Activated B cell treated with CpG ODN at 0.5 μM for 24 hours (primary cell): ENCODE measurements at regions not wholly inside any gene's neighbourhood (a gene's known extent, or its start where the extent isn't known, plus 50 kb on each side); places are given as distances from the start of the nearest gene placed in this dataset.
"Not testable (repeated sequence)": the region's sequence is repeated elsewhere in the genome, so short reads cannot be mapped to it uniquely, and the experiment has no call there.

Source experiments
- ATAC-seq: fragments of 200-7000 bp; cut with Tn5 transposase; one replicate; pipeline ENCODE4 v1.10.0; 2021; ENCODE audit warnings: low read depth, mild to moderate bottlenecking, moderate library complexity
- CTCF ChIA-PET: fragments of 350-600 bp; sonication (Branson Sonifier 250); formaldehyde crosslinking; loops from one replicate; lab custom pipeline; 2021; ENCODE audit warnings: antibody characterized with exemption; lab: Charles Lee
- POLR2A ChIA-PET: fragments of 350-600 bp; sonication (Branson Sonifier 250); formaldehyde crosslinking; loops from one replicate; lab custom pipeline; 2021; ENCODE audit warnings: antibody characterized with exemption; lab: Charles Lee
- DNase-seq: peaks from one replicate; pipeline ENCODE4 v3.0.0; 2022
- H3K27ac Mint-ChIP-seq: one replicate; pipeline ENCODE4 v1.8.0; 2020; ENCODE audit warnings: mixed read lengths
- H3K27me3 Mint-ChIP-seq: one replicate; pipeline ENCODE4 v1.8.0; 2021; ENCODE audit warnings: mixed read lengths
- H3K36me3 Mint-ChIP-seq: one replicate; pipeline ENCODE4 v1.8.0; 2021; ENCODE audit warnings: low read depth, mixed read lengths
- H3K4me1 Mint-ChIP-seq: one replicate; pipeline ENCODE4 v1.8.0; 2021; ENCODE audit warnings: mixed read lengths
- H3K4me3 Mint-ChIP-seq: one replicate; pipeline ENCODE4 v1.8.0; 2020; ENCODE audit warnings: mild to moderate bottlenecking, mixed read lengths
- H3K9me3 Mint-ChIP-seq: one replicate; pipeline ENCODE4 v1.8.0; 2020; ENCODE audit warnings: mixed read lengths
- intact Hi-C: fragments of 100-400 bp; cut with micrococcal nuclease; formaldehyde crosslinking; loops from one replicate; pipeline ENCODE4 v1.15.1; 2024
- TF ChIP-seq, protein P1 (sequence below): fragments of 200-600 bp; IDR thresholded peaks from one replicate; pipeline ENCODE4 v1.8.0; 2022; ENCODE audit warnings: antibody characterized with exemption, mild to moderate bottlenecking

DNA sequence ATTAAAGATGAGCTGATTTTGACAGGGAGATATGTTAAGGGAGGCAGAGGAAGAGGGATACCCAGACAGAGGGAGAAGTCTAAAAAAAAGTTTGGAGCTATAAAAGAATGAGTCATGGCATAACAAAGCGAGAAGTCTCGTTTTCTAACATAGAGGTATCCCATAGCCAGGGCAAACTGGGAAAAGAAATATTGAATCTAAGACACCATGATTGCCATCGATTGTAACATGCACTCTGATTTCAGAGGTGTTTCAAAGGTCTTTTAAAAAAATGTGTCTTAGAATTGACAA is 110.7 kb downstream of the MDH1 start:
- ATAC-seq (no peak), DNase-seq (no peak)
- no peaks in the 10 kb centered on the region for H3K27me3 Mint-ChIP-seq
- H3K4me3 Mint-ChIP-seq: no peak overlapping the region
- TF ChIP-seq, protein P1, sequence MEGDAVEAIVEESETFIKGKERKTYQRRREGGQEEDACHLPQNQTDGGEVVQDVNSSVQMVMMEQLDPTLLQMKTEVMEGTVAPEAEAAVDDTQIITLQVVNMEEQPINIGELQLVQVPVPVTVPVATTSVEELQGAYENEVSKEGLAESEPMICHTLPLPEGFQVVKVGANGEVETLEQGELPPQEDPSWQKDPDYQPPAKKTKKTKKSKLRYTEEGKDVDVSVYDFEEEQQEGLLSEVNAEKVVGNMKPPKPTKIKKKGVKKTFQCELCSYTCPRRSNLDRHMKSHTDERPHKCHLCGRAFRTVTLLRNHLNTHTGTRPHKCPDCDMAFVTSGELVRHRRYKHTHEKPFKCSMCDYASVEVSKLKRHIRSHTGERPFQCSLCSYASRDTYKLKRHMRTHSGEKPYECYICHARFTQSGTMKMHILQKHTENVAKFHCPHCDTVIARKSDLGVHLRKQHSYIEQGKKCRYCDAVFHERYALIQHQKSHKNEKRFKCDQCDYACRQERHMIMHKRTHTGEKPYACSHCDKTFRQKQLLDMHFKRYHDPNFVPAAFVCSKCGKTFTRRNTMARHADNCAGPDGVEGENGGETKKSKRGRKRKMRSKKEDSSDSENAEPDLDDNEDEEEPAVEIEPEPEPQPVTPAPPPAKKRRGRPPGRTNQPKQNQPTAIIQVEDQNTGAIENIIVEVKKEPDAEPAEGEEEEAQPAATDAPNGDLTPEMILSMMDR: no peak
- no peaks in the 10 kb centered on the region for H3K9me3 Mint-ChIP-seq
- ChIA-PET CTCF (interaction anchor here (1.8 to 2.7 kb wide), 4 partner anchors 157 to 629 kb away, joined by 8 to 30 read pairs (median 12); no protein-coding TSS in a partner anchor), POLR2A (no interaction called here)
- intact Hi-C loops: loop anchor here (1.0 to 10.0 kb wide), 2 partner anchors 162 to 785 kb away; no protein-coding TSS in a partner anchor
- H3K27ac Mint-ChIP-seq: no peak overlapping the region
- H3K36me3 Mint-ChIP-seq: no peaks in the 10 kb centered on the region
- no peaks in the 10 kb centered on the region for H3K4me1 Mint-ChIP-seq

DNA sequence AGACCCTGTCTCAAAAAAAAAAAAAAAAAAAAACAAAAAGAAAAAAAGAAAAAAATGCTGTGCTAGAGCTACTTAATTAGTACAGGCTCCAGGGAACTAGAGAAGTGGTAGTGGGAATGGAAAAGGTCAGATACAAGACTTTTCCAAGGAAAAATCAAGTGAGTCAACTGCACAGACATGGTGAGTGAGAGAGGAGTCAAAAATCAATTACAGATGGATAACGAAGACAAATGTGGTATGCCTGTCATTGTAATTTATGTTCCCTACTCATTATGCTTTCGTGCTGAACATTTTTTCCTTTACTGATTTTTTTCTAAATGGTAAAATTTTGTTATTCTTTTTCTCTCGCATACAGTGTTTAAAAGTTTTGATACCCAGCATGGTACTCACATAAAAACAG is 111.5 kb downstream of the MDH1 start:
- H3K9me3 Mint-ChIP-seq: no peaks in the 10 kb centered on the region
- no peak for DNase-seq

DNA sequence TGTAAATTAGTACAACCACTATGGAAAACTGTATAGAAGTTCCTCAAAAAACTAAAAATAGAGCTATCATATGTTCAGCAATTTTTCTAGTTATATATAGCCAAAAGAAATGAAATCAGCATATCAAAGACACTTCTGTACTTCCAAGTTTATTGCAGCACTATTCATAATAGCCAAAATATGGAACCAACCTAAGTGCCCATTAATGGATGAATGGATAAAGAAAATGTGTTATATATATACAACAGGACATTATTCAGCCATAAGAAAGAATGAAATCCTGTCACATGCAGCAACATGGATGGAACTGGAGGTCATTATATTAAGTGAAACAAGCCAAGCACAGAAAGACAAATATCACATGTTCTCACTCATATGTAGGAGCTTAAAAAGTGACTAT is 112.6 kb downstream of the MDH1 start:
- ATAC-seq (no peak), DNase-seq (no peak)
- ChIA-PET CTCF (interaction anchor here (2.4 kb wide), 1 partner anchor 160 kb away, joined by 12 read pairs; no protein-coding TSS in a partner anchor), POLR2A (no interaction called here)
- TF ChIP-seq, protein P1: no peak
- Mint-ChIP-seq H3K27ac (no peak overlapping the region), H3K4me1 (no peaks in the 10 kb centered on the region), H3K4me3 (no peak overlapping the region), H3K36me3 (no peaks in the 10 kb centered on the region), H3K27me3 (peaks cover 2% of the 10 kb centered on the region), H3K9me3 (no peaks in the 10 kb centered on the region)
- intact Hi-C loops: no loop called here

More for the DNA sequence above, 111.5 kb downstream of the MDH1 start:
- intact Hi-C loops: no loop called here
- ChIA-PET POLR2A (no interaction called here), CTCF (interaction anchor here (1.9 to 2.7 kb wide), 3 partner anchors 161 to 628 kb away, joined by 8 to 30 read pairs (median 12); no protein-coding TSS in a partner anchor)
- TF ChIP-seq, protein P1: no peak
- ATAC-seq: no peak
- Mint-ChIP-seq H3K36me3 (no peaks in the 10 kb centered on the region), H3K4me1 (no peaks in the 10 kb centered on the region), H3K27me3 (no peaks in the 10 kb centered on the region), H3K27ac (no peak overlapping the region), H3K4me3 (no peak overlapping the region)

DNA sequence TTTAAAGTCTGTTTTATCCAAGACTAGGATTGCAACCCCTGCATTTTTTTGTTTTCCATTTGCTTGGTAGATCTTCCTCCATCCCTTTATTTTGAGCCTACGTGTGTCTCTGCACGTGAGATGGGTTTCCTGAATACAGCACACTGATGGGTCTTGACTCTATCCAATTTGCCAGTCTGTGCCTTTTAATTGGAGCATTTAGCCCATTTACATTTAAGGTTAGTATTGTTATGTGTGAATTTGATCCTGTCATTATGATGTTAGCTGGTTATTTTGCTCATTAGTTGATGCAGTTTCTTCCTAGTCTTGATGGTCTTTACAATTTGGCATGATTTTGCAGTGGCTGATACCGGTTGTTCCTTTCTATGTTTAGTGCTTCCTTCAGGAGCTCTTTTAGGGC is 117.3 kb downstream of the MDH1 start:
- CTCF ChIA-PET, H3K4me3 Mint-ChIP-seq, H3K4me1 Mint-ChIP-seq, H3K36me3 Mint-ChIP-seq, H3K27me3 Mint-ChIP-seq, DNase-seq, H3K9me3 Mint-ChIP-seq, POLR2A ChIA-PET, H3K27ac Mint-ChIP-seq, intact Hi-C loops, ATAC-seq: not testable (repeated sequence)

DNA sequence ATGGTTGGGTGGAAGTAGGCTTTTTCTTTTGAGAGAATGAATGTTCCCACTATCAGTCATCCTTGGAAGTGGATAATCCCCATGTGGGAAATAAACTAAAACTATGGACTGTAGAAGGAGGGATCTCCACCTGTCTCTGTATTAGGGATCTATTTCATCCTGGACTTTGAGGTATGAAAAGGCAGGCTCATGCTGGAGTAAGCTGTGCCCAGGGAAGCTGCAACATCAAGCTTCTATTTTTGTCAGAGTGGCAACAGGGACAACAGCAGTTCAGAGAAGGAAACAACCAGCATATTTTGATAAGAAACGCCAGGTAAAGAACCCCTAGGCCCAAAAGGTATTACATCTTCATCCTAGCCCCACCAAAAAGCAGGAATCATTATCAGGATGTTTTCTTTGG is 122.0 kb downstream of the MDH1 start:
- intact Hi-C loops: no loop called here
- H3K27ac Mint-ChIP-seq: no peak overlapping the region
- H3K4me1 Mint-ChIP-seq: no peaks in the 10 kb centered on the region
- no peak overlapping the region for H3K4me3 Mint-ChIP-seq
- ChIA-PET POLR2A (no interaction called here), CTCF (interaction anchor here (1.2 kb wide), 1 partner anchor 12 kb away, joined by 3 read pairs; no protein-coding TSS in a partner anchor)
- H3K27me3 Mint-ChIP-seq: peaks cover 4% of the 10 kb centered on the region
- ATAC-seq (no peak), DNase-seq (no peak)
- TF ChIP-seq, protein P1: no peak
- no peaks in the 10 kb centered on the region for H3K9me3 Mint-ChIP-seq
- no peaks in the 10 kb centered on the region for H3K36me3 Mint-ChIP-seq

DNA sequence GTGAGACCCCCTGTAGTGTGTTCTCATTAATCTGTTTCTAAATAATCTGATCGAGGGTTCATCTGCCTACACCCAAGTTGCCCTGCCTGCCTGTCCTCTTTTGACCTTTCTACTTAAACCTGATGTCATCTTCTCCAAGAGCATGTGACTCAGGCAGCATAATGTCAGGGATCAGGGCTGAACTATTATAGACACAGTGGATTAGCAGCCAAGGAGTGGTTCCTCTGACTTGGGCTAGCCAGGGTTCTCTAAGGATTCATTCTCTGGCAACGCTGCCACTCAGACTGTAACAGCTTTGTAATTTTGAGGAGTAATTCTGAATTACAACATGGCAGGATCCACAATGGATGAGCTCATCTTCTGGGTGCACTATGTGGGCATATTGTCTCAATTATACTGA is 124.0 kb downstream of the MDH1 start:
- no peaks in the 10 kb centered on the region for H3K36me3 Mint-ChIP-seq
- H3K27ac Mint-ChIP-seq: no peak overlapping the region
- no peaks in the 10 kb centered on the region for H3K27me3 Mint-ChIP-seq
- intact Hi-C loops: no loop called here
- CTCF ChIA-PET: no interaction called here
- no peaks in the 10 kb centered on the region for H3K9me3 Mint-ChIP-seq
- H3K4me3 Mint-ChIP-seq: no peak overlapping the region
- TF ChIP-seq, protein P1: no peak
- POLR2A ChIA-PET: no interaction called here
- ATAC-seq (no peak), DNase-seq (no peak)
- no peaks in the 10 kb centered on the region for H3K4me1 Mint-ChIP-seq
